Liver (tissue), 8 donors: ENCODE measurements at regions not wholly inside any gene's neighbourhood (a gene's known extent, or its start where the extent isn't known, plus 50 kb on each side); places are given as distances from the start of the nearest gene placed in this dataset.

Source experiments
- DNase-seq: peaks from one replicate; pipeline ENCODE4 v3.0.0-alpha.2; 2017; ENCODE audit warnings: low spot score
- H3K27ac ChIP-seq, 2 donors: one replicate each; pipeline ENCODE4 v1.7.0; 2013; ENCODE audit warnings: inconsistent platforms in 2 of 2, low read length in 2 of 2, control low read depth in 1 of 2, low read depth in 1 of 2, mild to moderate bottlenecking in 1 of 2
- H3K27me3 ChIP-seq, 4 donors: one replicate each; pipeline versions ENCODE4 v1.6.1 to v1.7.0; 2013; ENCODE audit warnings: low read length in 3 of 4, inconsistent platforms in 1 of 4, mild to moderate bottlenecking in 1 of 4, moderate library complexity in 1 of 4; ENCODE audit not compliant: control insufficient read depth in 4 of 4, insufficient read depth in 4 of 4
- H3K36me3 ChIP-seq, 4 donors: one replicate each; pipeline versions ENCODE4 v1.6.1 to v1.7.0; 2013; ENCODE audit warnings: low read length in 3 of 4, mild to moderate bottlenecking in 3 of 4, low read depth in 1 of 4, moderate library complexity in 1 of 4; ENCODE audit not compliant: control insufficient read depth in 4 of 4, insufficient read depth in 3 of 4
- H3K4me1 ChIP-seq, 4 donors: one replicate each; pipeline versions ENCODE4 v1.6.1 to v1.7.0; 2013; ENCODE audit warnings: low read length in 3 of 4, mild to moderate bottlenecking in 3 of 4, moderate library complexity in 1 of 4; ENCODE audit not compliant: control insufficient read depth in 4 of 4, insufficient read depth in 4 of 4
- H3K4me3 ChIP-seq, 3 donors: one replicate each; pipeline versions ENCODE4 v1.6.1 to v1.7.0; 2013; ENCODE audit warnings: low read length in 3 of 3, control low read depth in 1 of 3, low read depth in 1 of 3, mild to moderate bottlenecking in 1 of 3
- H3K9ac ChIP-seq, 2 donors: one replicate each; pipeline ENCODE4 v1.7.0; 2013; ENCODE audit warnings: low read length in 2 of 2, mild to moderate bottlenecking in 2 of 2, moderate library complexity in 2 of 2, control low read depth in 1 of 2, low read depth in 1 of 2
- H3K9me3 ChIP-seq, 4 donors: one replicate each; pipeline versions ENCODE4 v1.6.1 to v1.7.0; 2013; ENCODE audit warnings: low read length in 3 of 4; ENCODE audit not compliant: control insufficient read depth in 4 of 4
- ATF3 ChIP-seq: IDR thresholded peaks from 2 replicates; pipeline ENCODE4 v1.6.1; 2016; ENCODE audit warnings: antibody characterized with exemption
- CTCF ChIP-seq: fragments of 150-350 bp; IDR thresholded peaks from 2 replicates; pipeline ENCODE4 v1.5.1; 2017; ENCODE audit warnings: improper control_type of control experiment, low read depth, low read length; ENCODE audit not compliant: missing input control
- EGR1 ChIP-seq, 2 donors: IDR thresholded peaks; 2 replicates each; pipeline ENCODE4 v1.6.1; 2016 to 2018; ENCODE audit warnings: antibody characterized with exemption in 2 of 2, low read depth in 2 of 2
- FOXA1 ChIP-seq: IDR thresholded peaks from 2 replicates; pipeline ENCODE4 v1.6.1; 2016; ENCODE audit warnings: antibody characterized with exemption
- FOXA2 ChIP-seq: IDR thresholded peaks from 2 replicates; pipeline ENCODE4 v1.6.1; 2016; ENCODE audit warnings: antibody characterized with exemption
- GABPA ChIP-seq, 2 donors: IDR thresholded peaks in 1 of 2; conservative IDR thresholded peaks in 1 of 2; 2 replicates each; pipeline ENCODE4 v1.6.1; 2016; ENCODE audit warnings: antibody characterized with exemption in 2 of 2, mild to moderate bottlenecking in 1 of 2, moderate library complexity in 1 of 2
- HNF4A ChIP-seq, 2 donors: conservative IDR thresholded peaks; 2 replicates each; pipeline ENCODE4 v1.6.1; 2016; ENCODE audit warnings: antibody characterized with exemption in 2 of 2, mild to moderate bottlenecking in 2 of 2
- JUND ChIP-seq, 2 donors: IDR thresholded peaks; 2 replicates each; pipeline ENCODE4 v1.6.1; 2016; ENCODE audit warnings: antibody characterized with exemption in 2 of 2
- MAX ChIP-seq: IDR thresholded peaks from 2 replicates; pipeline ENCODE4 v1.6.1; 2016; ENCODE audit warnings: antibody characterized with exemption
- RAD21 ChIP-seq, 2 donors: IDR thresholded peaks; 2 replicates each; pipeline ENCODE4 v1.6.1; 2016; ENCODE audit warnings: antibody characterized with exemption in 2 of 2, mild to moderate bottlenecking in 2 of 2
- REST ChIP-seq: IDR thresholded peaks from 2 replicates; pipeline ENCODE4 v1.6.1; 2016; ENCODE audit warnings: antibody characterized with exemption, mild to moderate bottlenecking
- TAF1 ChIP-seq: conservative IDR thresholded peaks from 2 replicates; pipeline ENCODE4 v1.6.1; 2016; ENCODE audit warnings: antibody characterized with exemption, mild to moderate bottlenecking
- YY1 ChIP-seq: IDR thresholded peaks from 2 replicates; pipeline ENCODE4 v1.6.1; 2016; ENCODE audit warnings: antibody characterized with exemption, mild to moderate bottlenecking
- ZBTB33 ChIP-seq: IDR thresholded peaks from 2 replicates; pipeline ENCODE4 v1.6.1; 2016; ENCODE audit warnings: antibody characterized with exemption
- WGBS: extraction: QIAGEN DNeasy Blood & Tissue Kit; methylation state at CpG from one replicate; pipeline ENCODE4 v1.1.7; 2013; 5-methylcytosine and 5-hydroxymethylcytosine counted together
- donor health status: healthy.
- donor health status: healthy.
- donor health status: healthy.
- donor health status: healthy.
- donor health status: healthy.

- TF ChIP-seq CTCF (no peak), YY1 (no peak), FOXA2 (no peak), JUND (IDR thresholded peaks at IDR 0.05) (no peak), RAD21 (IDR thresholded peaks at IDR 0.05) (no peak)
These were observed 79.3 kb upstream of the SPAG17 start (continued) for GRCh38 chr1:118264343-118264742.

GRCh38 chr1:118262865-118263264 lies 77.8 kb upstream of the SPAG17 start:
- Histone ChIP-seq H3K9ac (no peak overlapping the region), H3K36me3 (no peaks in the 10 kb centered on the region), H3K4me3 (no peak overlapping the region), H3K9me3 (no peaks in the 10 kb centered on the region), H3K27ac (no peak overlapping the region), H3K27me3 (no peaks in the 10 kb centered on the region), H3K4me1 (no peaks in the 10 kb centered on the region)
- DNase-seq, result no peak
- WGBS, result 71% methylated on average over 2 of the region's 2 CpGs
- no peak for TF ChIP-seq GABPA (IDR thresholded peaks at IDR 0.05 in 1 of 2, conservative IDR thresholded peaks at IDR 0.05 in 1 of 2)
- no peak for TF ChIP-seq FOXA1
- no peak for TF ChIP-seq MAX
- TF ChIP-seq ZBTB33, result no peak
- no peak for TF ChIP-seq EGR1 (IDR thresholded peaks at IDR 0.05; ENCODE audit: low read depth in 2 of 2)
- TF ChIP-seq JUND (IDR thresholded peaks at IDR 0.05), result no peak

- no peaks in the 10 kb centered on the region for H3K9me3 ChIP-seq
- TF ChIP-seq EGR1 (IDR thresholded peaks at IDR 0.05; ENCODE audit: low read depth in 2 of 2), result no peak
- TF ChIP-seq RAD21 (IDR thresholded peaks at IDR 0.05), result no peak
- TF ChIP-seq MAX, result no peak
- TF ChIP-seq FOXA1, result no peak
- no peak for TF ChIP-seq REST
- no peak for TF ChIP-seq GABPA (IDR thresholded peaks at IDR 0.05 in 1 of 2, conservative IDR thresholded peaks at IDR 0.05 in 1 of 2)
- TF ChIP-seq TAF1, result no peak
- no peak for TF ChIP-seq ATF3
- TF ChIP-seq CTCF, result no peak
- no peak for TF ChIP-seq HNF4A (conservative IDR thresholded peaks at IDR 0.05)
- no peak for DNase-seq
These were observed 73.9 kb upstream of the SPAG17 start for GRCh38 chr1:118258975-118259374.

More at GRCh38 chr1:118258975-118259374, 73.9 kb upstream of the SPAG17 start:
- no peak overlapping the region for H3K27ac ChIP-seq
- no peak overlapping the region for H3K4me3 ChIP-seq
- no peaks in the 10 kb centered on the region for H3K27me3 ChIP-seq
- no peak overlapping the region for H3K9ac ChIP-seq
- WGBS, result 75% methylated on average over 8 of the region's 8 CpGs
- H3K4me1 ChIP-seq, result no peaks in the 10 kb centered on the region
- no peaks in the 10 kb centered on the region for H3K36me3 ChIP-seq
